HCT116 (cell line): ENCODE measurements at regions not wholly inside any gene's neighbourhood (a gene's known extent, or its start where the extent isn't known, plus 50 kb on each side); places are given as distances from the start of the nearest gene placed in this dataset.

Experiments used
- ATAC-seq: fragments of 200-7000 bp; cut with Tn5 transposase; 2 replicates; pipeline ENCODE4 v1.9.1; 2020; ENCODE audit warnings: mild to moderate bottlenecking, moderate library complexity
- BruUV-seq: library from RNA; stranded (reverse); fragments of 400-500 nt; replicated peaks from 2 replicates; lab custom pipeline; 2021; lab: Mats Ljungman, UMichigan
- CTCF ChIA-PET: fragments of 300-600 bp; sonication (Branson Sonifier 250); formaldehyde crosslinking; loops from one replicate; lab custom pipeline; 2021; ENCODE audit warnings: antibody characterized with exemption; lab: Charles Lee
- POLR2A ChIA-PET: fragments of 300-600, 350-600 bp; sonication (Branson Sonifier 250); formaldehyde crosslinking; loops from one replicate; lab custom pipeline; 2021; ENCODE audit warnings: antibody characterized with exemption; lab: Charles Lee
- RAD21 ChIA-PET, 2 experiments: fragments of 300-600 bp; sonication (Branson Sonifier 250); formaldehyde crosslinking; loops; one replicate each; lab custom pipeline; 2023; ENCODE audit warnings: low total read pairs in 2 of 2; ENCODE audit not compliant: uncharacterized antibody in 2 of 2, unreplicated experiment in 2 of 2, low non-redundant PET in 1 of 2; lab: Charles Lee
- DNase-seq: peaks from one replicate; pipeline ENCODE4 v3.0.0-alpha.2; 2010; ENCODE audit warnings: low read depth, low spot score
- H2AFZ ChIP-seq: fragments of 200-600 bp; shearing (Covaris generic), sonication (generic); 2 replicates; pipeline ENCODE4 v1.6.1; 2017; ENCODE audit warnings: low read depth, mixed run types, mixed read lengths, antibody characterized with exemption, low read length; ENCODE audit not compliant: poor library complexity, severe bottlenecking
- H3K27ac ChIP-seq: 2 replicates; pipeline ENCODE4 v1.5.1; 2012; ENCODE audit warnings: low read depth, low read length
- H3K27me3 ChIP-seq: fragments of 200-600 bp; sonication (generic); 2 replicates; pipeline ENCODE4 v1.6.1; 2016; ENCODE audit warnings: mixed run types, low read length, mixed read lengths; ENCODE audit not compliant: insufficient read depth
- H3K36me3 ChIP-seq, 2 experiments: fragments of 200-500 bp in 1 of 2; fragments of 200-600 bp in 1 of 2; sonication (Bioruptor generic) in 1 of 2; sonication (generic) in 1 of 2; 2 replicates each; pipeline versions ENCODE4 v1.5.1 to v1.6.1; 2014 to 2016; ENCODE audit warnings: low read length in 2 of 2, inconsistent platforms in 1 of 2, mixed read lengths in 1 of 2, mixed run types in 1 of 2; ENCODE audit not compliant: insufficient read depth in 2 of 2, control insufficient read depth in 1 of 2
- H3K4me1 ChIP-seq, 2 experiments: fragments of 200-600 bp in 1 of 2; sonication (generic) in 1 of 2; 2 replicates each; pipeline versions ENCODE4 v1.5.1 to v1.6.1; 2012 to 2017; ENCODE audit warnings: low read length in 2 of 2, inconsistent platforms in 1 of 2, mild to moderate bottlenecking in 1 of 2, mixed read lengths in 1 of 2, mixed run types in 1 of 2, moderate library complexity in 1 of 2; ENCODE audit not compliant: insufficient read depth in 2 of 2, control insufficient read depth in 1 of 2
- H3K4me2 ChIP-seq: fragments of 200-600 bp; sonication (generic); 2 replicates; pipeline ENCODE4 v1.6.1; 2017; ENCODE audit warnings: mixed run types, low read length, mixed read lengths
- H3K4me3 ChIP-seq, 2 experiments: fragments of 200-600 bp in 1 of 2; sonication (generic) in 1 of 2; replicated peaks in 1 of 2; 2 replicates each; pipeline ENCODE4 v1.5.1; 2011 to 2016; ENCODE audit warnings: low read length in 2 of 2, control low read depth in 1 of 2, low read depth in 1 of 2, mild to moderate bottlenecking in 1 of 2, mixed read lengths in 1 of 2, mixed run types in 1 of 2
- H3K79me2 ChIP-seq: fragments of 200-600 bp; sonication (generic); 2 replicates; pipeline ENCODE4 v1.6.1; 2017; ENCODE audit warnings: mild to moderate bottlenecking, mixed run types, low read length, moderate library complexity, mixed read lengths; ENCODE audit not compliant: insufficient read depth
- H3K9ac ChIP-seq: fragments of 200-600 bp; sonication (generic); 2 replicates; pipeline ENCODE4 v1.6.1; 2016; ENCODE audit warnings: low read length, mixed read lengths
- H3K9me2 ChIP-seq: fragments of 200-600 bp; sonication (generic), shearing (Covaris generic); 2 replicates; pipeline ENCODE4 v1.6.1; 2017; ENCODE audit warnings: mixed run types, mild to moderate bottlenecking, moderate library complexity; ENCODE audit not compliant: insufficient read depth
- H3K9me3 ChIP-seq, 2 experiments: fragments of 200-500 bp in 1 of 2; fragments of 200-600 bp in 1 of 2; sonication (Bioruptor generic) in 1 of 2; sonication (generic) in 1 of 2; 2 replicates each; pipeline ENCODE4 v1.6.1; 2014 to 2017; ENCODE audit warnings: low read length in 2 of 2, mixed read lengths in 2 of 2, inconsistent platforms in 1 of 2, low read depth in 1 of 2, mild to moderate bottlenecking in 1 of 2, mixed run types in 1 of 2, moderate library complexity in 1 of 2; ENCODE audit not compliant: control insufficient read depth in 1 of 2, insufficient read depth in 1 of 2
- H4K20me1 ChIP-seq: fragments of 200-600 bp; sonication (generic), shearing (Covaris generic); 2 replicates; pipeline ENCODE4 v1.6.1; 2017; ENCODE audit warnings: mixed run types, mild to moderate bottlenecking, moderate library complexity; ENCODE audit not compliant: insufficient read depth
- ATF3 ChIP-seq: IDR thresholded peaks from 2 replicates; pipeline ENCODE4 v1.6.1; 2012
- CEBPB ChIP-seq: IDR thresholded peaks from 2 replicates; pipeline ENCODE4 v1.6.1; 2012; ENCODE audit warnings: low read depth
- EGR1 ChIP-seq: IDR thresholded peaks from 2 replicates; pipeline ENCODE4 v1.6.1; 2012; ENCODE audit warnings: low read depth
- ELF1 ChIP-seq: IDR thresholded peaks from 2 replicates; pipeline ENCODE4 v1.6.1; 2012; ENCODE audit warnings: low read depth, borderline replicate concordance
- EZH2phosphoT487 ChIP-seq: fragments of 200-600 bp; IDR thresholded peaks from 2 replicates; pipeline ENCODE4 v1.6.1; 2018; ENCODE audit warnings: antibody characterized with exemption, borderline replicate concordance
- MAX ChIP-seq: IDR thresholded peaks from 2 replicates; pipeline ENCODE4 v1.6.1; 2012
- POLR2A ChIP-seq: IDR thresholded peaks from 2 replicates; pipeline ENCODE4 v1.7.0; 2011; ENCODE audit warnings: borderline replicate concordance; ENCODE audit not compliant: insufficient read depth, insufficient read length; ENCODE audit errors: extremely low read depth
- POLR2AphosphoS5 ChIP-seq: IDR thresholded peaks from 2 replicates; pipeline ENCODE4 v1.6.1; 2011; ENCODE audit warnings: mild to moderate bottlenecking, low read depth, low read length, moderate library complexity
- RAD21 ChIP-seq: IDR thresholded peaks from 2 replicates; pipeline ENCODE4 v1.6.1; 2012; ENCODE audit warnings: low read depth, mild to moderate bottlenecking
- REST ChIP-seq: IDR thresholded peaks from 2 replicates; pipeline ENCODE4 v1.6.1; 2012; ENCODE audit warnings: low read depth
- SP1 ChIP-seq: IDR thresholded peaks from 2 replicates; pipeline ENCODE4 v1.6.1; 2012; ENCODE audit warnings: low read depth
- SRF ChIP-seq: IDR thresholded peaks from 2 replicates; pipeline ENCODE4 v1.6.1; 2012; ENCODE audit warnings: low read depth
- TCF7L2 ChIP-seq: IDR thresholded peaks from 2 replicates; pipeline ENCODE4 v1.7.0; 2011; ENCODE audit warnings: borderline replicate concordance, inconsistent platforms; ENCODE audit not compliant: insufficient read depth, insufficient read length; ENCODE audit errors: extremely low read depth
- YY1 ChIP-seq: IDR thresholded peaks from 2 replicates; pipeline ENCODE4 v1.6.1; 2011; ENCODE audit warnings: low read length, low read depth, moderate library complexity, mild to moderate bottlenecking; ENCODE audit not compliant: insufficient replicate concordance; ENCODE audit errors: extremely low read depth
- ZBTB33 ChIP-seq: IDR thresholded peaks from 2 replicates; pipeline ENCODE4 v1.6.1; 2011; ENCODE audit warnings: mild to moderate bottlenecking, low read length, moderate library complexity; ENCODE audit not compliant: insufficient replicate concordance; ENCODE audit errors: extremely low read depth
- intact Hi-C: fragments of 100-400 bp; cut with micrococcal nuclease; formaldehyde crosslinking; loops from 2 replicates; pipeline ENCODE4 v1.10.0; 2022

- no peak for TF ChIP-seq REST
- TF ChIP-seq EGR1 = no peak
- TF ChIP-seq TCF7L2 = no peak
- TF ChIP-seq ELF1 = no peak
- no peak for TF ChIP-seq EZH2phosphoT487
- TF ChIP-seq YY1 = no peak
- no peak for TF ChIP-seq POLR2A
- TF ChIP-seq CEBPB = no peak
Measured at GRCh38 chr6:72530750-72531149, 91.1 kb upstream of the KCNQ5 start (continued).

GRCh38 chr6:72533606-72534005 is 88.3 kb upstream of the KCNQ5 start:
- Histone ChIP-seq H3K79me2 (no peaks in the 10 kb centered on the region), H4K20me1 (no peaks in the 10 kb centered on the region), H3K9me2 (no peaks in the 10 kb centered on the region), H2AFZ (no peak overlapping the region), H3K27ac (no peak overlapping the region), H3K9ac (no peak overlapping the region), H3K27me3 (no peaks in the 10 kb centered on the region; the same call in 1 of the 2 replicates), H3K9me3 (no peaks in the 10 kb centered on the region), H3K4me1 (no peaks in the 10 kb centered on the region), H3K36me3 (no peaks in the 10 kb centered on the region), H3K4me2 (no peak overlapping the region), H3K4me3 (no peak overlapping the region)
- POLR2A ChIA-PET = no interaction called here
- DNase-seq (no peak), ATAC-seq (no peak)
- no TSS peak for BruUV-seq
- CTCF ChIA-PET = no interaction called here
- RAD21 ChIA-PET = no interaction called here
- no peak for TF ChIP-seq POLR2A
- TF ChIP-seq REST = no peak
- no peak for TF ChIP-seq MAX
- TF ChIP-seq YY1 = no peak
- TF ChIP-seq SP1 = no peak
- no peak for TF ChIP-seq SRF
- no peak for TF ChIP-seq EGR1
- TF ChIP-seq POLR2AphosphoS5 = no peak
- no peak for TF ChIP-seq RAD21
- no peak for TF ChIP-seq ZBTB33
- TF ChIP-seq TCF7L2 = no peak
- no peak for TF ChIP-seq ATF3
- intact Hi-C loops = no loop called here
